Neuronal stem cell (in vitro differentiated cells): ENCODE measurements at regions not wholly inside any gene's neighbourhood (a gene's known extent, or its start where the extent isn't known, plus 50 kb on each side); places are given as distances from the start of the nearest gene placed in this dataset.
"Not testable (repeated sequence)": the region's sequence is repeated elsewhere in the genome, so short reads cannot be mapped to it uniquely, and the experiment has no call there.

Experiments
- DNase-seq: peaks from one replicate; pipeline ENCODE4 v3.0.0-alpha.2; 2013; ENCODE audit warnings: low spot score
- H2AFZ ChIP-seq: one replicate; pipeline ENCODE4 v1.6.1; 2013; ENCODE audit warnings: mild to moderate bottlenecking, low read length, inconsistent platforms
- H2AK5ac ChIP-seq: 2 replicates; pipeline ENCODE4 v1.6.1; 2013; ENCODE audit warnings: low read depth, mild to moderate bottlenecking, inconsistent platforms, low read length, moderate library complexity, mixed read lengths
- H2BK120ac ChIP-seq: 2 replicates; pipeline ENCODE4 v1.6.1; 2013; ENCODE audit warnings: low read depth, mild to moderate bottlenecking, inconsistent platforms, low read length, moderate library complexity, mixed read lengths
- H2BK12ac ChIP-seq: one replicate; pipeline ENCODE4 v1.6.1; 2013; ENCODE audit warnings: low read length, inconsistent platforms
- H2BK15ac ChIP-seq: 2 replicates; pipeline ENCODE4 v1.6.1; 2013; ENCODE audit warnings: mild to moderate bottlenecking, low read length, inconsistent platforms, mixed read lengths
- H2BK5ac ChIP-seq: one replicate; pipeline ENCODE4 v1.6.1; 2013; ENCODE audit warnings: inconsistent platforms, mild to moderate bottlenecking, low read length, moderate library complexity
- H3K14ac ChIP-seq: one replicate; pipeline ENCODE4 v1.6.1; 2013; ENCODE audit warnings: low read length, inconsistent platforms
- H3K18ac ChIP-seq: 2 replicates; pipeline ENCODE4 v1.6.1; 2013; ENCODE audit warnings: low read length, inconsistent platforms
- H3K23ac ChIP-seq: 2 replicates; pipeline ENCODE4 v1.6.1; 2013; ENCODE audit warnings: low read depth, mild to moderate bottlenecking, mixed read lengths, low read length, inconsistent platforms; ENCODE audit not compliant: poor library complexity
- H3K27ac ChIP-seq: replicated peaks from 3 replicates; pipeline ENCODE4 v1.5.1; 2013; ENCODE audit warnings: low read length, inconsistent platforms
- H3K27me3 ChIP-seq, 3 experiments: 2 replicates each; pipeline ENCODE4 v1.6.1; 2013; ENCODE audit warnings: low read length in 3 of 3, mild to moderate bottlenecking in 2 of 3, inconsistent platforms in 1 of 3, low read depth in 1 of 3, mixed read lengths in 1 of 3, moderate library complexity in 1 of 3; ENCODE audit not compliant: control insufficient read depth in 3 of 3, insufficient read depth in 3 of 3
- H3K36me3 ChIP-seq, 2 donors: replicated peaks in 1 of 2; 2 replicates each; pipeline ENCODE4 v1.6.1; 2013; ENCODE audit warnings: low read length in 2 of 2; ENCODE audit not compliant: control insufficient read depth in 2 of 2, insufficient read depth in 2 of 2
- H3K4ac ChIP-seq: 2 replicates; pipeline ENCODE4 v1.6.1; 2013; ENCODE audit warnings: inconsistent platforms, mild to moderate bottlenecking, low read length, moderate library complexity
- H3K4me1 ChIP-seq, 2 donors: 1 replicate in 1 of 2; 2 replicates in 1 of 2; pipeline ENCODE4 v1.6.1; 2013; ENCODE audit warnings: low read length in 2 of 2, low read depth in 1 of 2; ENCODE audit not compliant: control insufficient read depth in 2 of 2, insufficient read depth in 1 of 2
- H3K4me2 ChIP-seq: one replicate; pipeline ENCODE4 v1.6.1; 2013; ENCODE audit warnings: mild to moderate bottlenecking, low read length, inconsistent platforms; ENCODE audit not compliant: insufficient read depth, poor library complexity, severe bottlenecking
- H3K4me3 ChIP-seq, 2 donors: 2 replicates each; pipeline ENCODE4 v1.5.1; 2013; ENCODE audit warnings: low read length in 2 of 2, mild to moderate bottlenecking in 2 of 2, inconsistent platforms in 1 of 2, moderate library complexity in 1 of 2
- H3K79me1 ChIP-seq: one replicate; pipeline ENCODE4 v1.6.1; 2013; ENCODE audit warnings: low read depth, mild to moderate bottlenecking, inconsistent platforms, low read length, moderate library complexity
- H3K9ac ChIP-seq: one replicate; pipeline ENCODE4 v1.6.1; 2013; ENCODE audit warnings: mild to moderate bottlenecking, low read depth, low read length, inconsistent platforms; ENCODE audit not compliant: poor library complexity
- H3K9me3 ChIP-seq, 2 donors: replicated peaks in 1 of 2; 2 replicates each; pipeline versions ENCODE3 to v1.6.1; 2013; ENCODE audit warnings: low read length in 2 of 2, mild to moderate bottlenecking in 2 of 2, inconsistent platforms in 1 of 2, low read depth in 1 of 2, mixed read lengths in 1 of 2, moderate library complexity in 1 of 2; ENCODE audit not compliant: control insufficient read depth in 2 of 2, insufficient read depth in 1 of 2
- H4K8ac ChIP-seq: one replicate; pipeline ENCODE4 v1.6.1; 2013; ENCODE audit warnings: low read depth, mild to moderate bottlenecking, inconsistent platforms, low read length, moderate library complexity
- H4K91ac ChIP-seq: one replicate; pipeline ENCODE4 v1.6.1; 2013; ENCODE audit warnings: low read length, low read depth, mild to moderate bottlenecking, inconsistent platforms; ENCODE audit not compliant: poor library complexity
- WGBS, 2 donors: extraction: QIAGEN DNeasy Blood & Tissue Kit; methylation state at CpG; one replicate each; pipeline ENCODE4 v1.1.7; 2013; ENCODE audit warnings: missing lambda C conversion rate in 2 of 2, mixed read lengths in 1 of 2; ENCODE audit not compliant: insufficient read length in 2 of 2, insufficient replicate concordance in 1 of 2; ENCODE audit errors: extremely low coverage in 2 of 2; 5-methylcytosine and 5-hydroxymethylcytosine counted together

GRCh38 chr6:146985966-146986365, 218.3 kb upstream of the STXBP5 start:
- Histone ChIP-seq H3K4me3 (no peak overlapping the region), H4K91ac (no peak overlapping the region), H2BK12ac (no peak overlapping the region), H3K4me2 (no peak overlapping the region), H2BK15ac (no peak overlapping the region), H3K4ac (no peak overlapping the region), H2AK5ac (no peak overlapping the region), H3K9ac (no peak overlapping the region), H3K36me3 (no peaks in the 10 kb centered on the region), H3K27me3 (no peaks in the 10 kb centered on the region), H2BK120ac (no peak overlapping the region), H3K79me1 (no peaks in the 10 kb centered on the region), H3K27ac (no peak overlapping the region), H3K4me1 (peaks cover 0 to 2% of the 10 kb centered on the region in 2 donors), H2BK5ac (no peak overlapping the region), H3K14ac (no peak overlapping the region), H2AFZ (no peak overlapping the region), H3K23ac (no peak overlapping the region), H3K9me3 (no peaks in the 10 kb centered on the region), H4K8ac (no peak overlapping the region), H3K18ac (no peak overlapping the region)
- no CpG with 5 or more reads among the region's 2 CpGs for WGBS, 2 donors
- DNase-seq = no peak

DNA sequence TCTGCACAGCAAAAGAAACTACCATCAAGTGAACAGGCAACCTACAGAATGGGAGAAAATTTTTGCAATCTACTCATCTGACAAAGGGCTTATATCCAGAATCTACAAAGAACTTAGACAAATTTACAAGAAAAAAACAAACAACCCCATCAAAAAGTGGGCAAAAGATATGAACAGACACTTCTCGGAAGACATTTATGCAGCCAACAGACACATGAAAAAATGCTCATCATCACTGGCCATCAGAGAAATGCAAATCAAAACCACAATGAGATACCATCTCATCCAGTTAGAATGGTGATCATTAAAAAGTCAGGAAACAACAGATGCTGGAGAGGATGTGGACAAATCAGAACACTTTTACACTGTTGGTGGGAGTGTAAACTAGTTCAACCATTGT, 216.3 kb upstream of the STXBP5 start:
- not testable (repeated sequence) for H3K23ac ChIP-seq

GRCh38 chr6:146989860-146990259, 214.4 kb upstream of the STXBP5 start:
- Histone ChIP-seq H3K23ac (no peak overlapping the region), H4K8ac (no peak overlapping the region), H3K27ac (no peak overlapping the region), H3K4me1 (peaks cover 0 to 2% of the 10 kb centered on the region in 2 donors), H3K36me3 (no peaks in the 10 kb centered on the region), H2BK15ac (no peak overlapping the region), H2AFZ (no peak overlapping the region), H3K14ac (no peak overlapping the region), H3K18ac (no peak overlapping the region), H4K91ac (no peak overlapping the region), H3K4me2 (no peak overlapping the region), H3K4ac (no peak overlapping the region), H3K4me3 (no peak overlapping the region), H2BK12ac (no peak overlapping the region), H2BK5ac (no peak overlapping the region), H3K9ac (no peak overlapping the region), H3K9me3 (no peaks in the 10 kb centered on the region), H3K79me1 (peaks cover 2% of the 10 kb centered on the region), H3K27me3 (no peaks in the 10 kb centered on the region), H2AK5ac (no peak overlapping the region), H2BK120ac (no peak overlapping the region)
- no peak for DNase-seq
- WGBS, 2 donors = no CpG with 5 or more reads among the region's 4 CpGs

More for the DNA sequence above, 216.3 kb upstream of the STXBP5 start:
- WGBS, 2 donors = no CpG with 5 or more reads among the region's 1 CpG
- not testable (repeated sequence) for H2BK120ac ChIP-seq, H3K9me3 ChIP-seq, H3K79me1 ChIP-seq, H3K9ac ChIP-seq, H3K4ac ChIP-seq, H3K4me2 ChIP-seq, H2BK15ac ChIP-seq, H3K27me3 ChIP-seq, H2AFZ ChIP-seq, DNase-seq, H3K4me3 ChIP-seq, H4K8ac ChIP-seq, H2BK12ac ChIP-seq, H3K4me1 ChIP-seq, H4K91ac ChIP-seq, H3K18ac ChIP-seq, H3K14ac ChIP-seq, H2BK5ac ChIP-seq, H3K27ac ChIP-seq, H3K36me3 ChIP-seq, H2AK5ac ChIP-seq

- no peak for DNase-seq
- no peak overlapping the region for H2AK5ac ChIP-seq
- H3K36me3 ChIP-seq = no peaks in the 10 kb centered on the region
- H2BK15ac ChIP-seq = no peak overlapping the region
- no peaks in the 10 kb centered on the region for H3K27me3 ChIP-seq
- H2BK5ac ChIP-seq = no peak overlapping the region
- H4K91ac ChIP-seq = no peak overlapping the region
- H3K4me2 ChIP-seq = no peak overlapping the region
- no peak overlapping the region for H3K4ac ChIP-seq
- H2AFZ ChIP-seq = no peak overlapping the region
- WGBS, 2 donors = no CpG with 5 or more reads among the region's 2 CpGs
- no peak overlapping the region for H4K8ac ChIP-seq
- H3K79me1 ChIP-seq = peaks cover 2% of the 10 kb centered on the region
- no peak overlapping the region for H3K14ac ChIP-seq
- no peak overlapping the region for H3K23ac ChIP-seq
- H2BK120ac ChIP-seq = no peak overlapping the region
- H3K18ac ChIP-seq = no peak overlapping the region
- H2BK12ac ChIP-seq = no peak overlapping the region
- peaks cover 0 to 2% of the 10 kb centered on the region in 2 donors for H3K4me1 ChIP-seq
- no peaks in the 10 kb centered on the region for H3K9me3 ChIP-seq
- no peak overlapping the region for H3K27ac ChIP-seq
- H3K4me3 ChIP-seq = no peak overlapping the region
- no peak overlapping the region for H3K9ac ChIP-seq
These were observed 213.9 kb upstream of the STXBP5 start for GRCh38 chr6:146990284-146990683.
